Tibial artery (tissue), 4 donors: ENCODE measurements at regions not wholly inside any gene's neighbourhood (a gene's known extent, or its start where the extent isn't known, plus 50 kb on each side); places are given as distances from the start of the nearest gene placed in this dataset.

Source experiments
- DNase-seq, 2 donors: peaks; one replicate each; pipeline ENCODE4 v3.0.0-alpha.2; 2019
- H3K27ac ChIP-seq, 2 donors: fragments of 200-600 bp; sonication (generic) in 1 of 2; 1 replicate in 1 of 2; 2 replicates in 1 of 2; pipeline ENCODE4 v1.5.1; 2018 to 2019; ENCODE audit warnings: mild to moderate bottlenecking in 1 of 2
- H3K27me3 ChIP-seq, 2 donors: fragments of 200-600 bp; sonication (generic) in 1 of 2; one replicate each; pipeline versions ENCODE4 v1.5.1 to v1.6.0; 2016 to 2019
- H3K36me3 ChIP-seq, 3 donors: fragments of 200-600 bp; sonication (generic) in 2 of 3; one replicate each; pipeline ENCODE4 v1.5.1; 2016 to 2019; ENCODE audit warnings: mild to moderate bottlenecking in 2 of 3
- H3K4me1 ChIP-seq, 4 donors: fragments of 200-600 bp; sonication (generic) in 2 of 4; 1 replicate in 3 of 4; 2 replicates in 1 of 4; pipeline ENCODE4 v1.5.1; 2016 to 2019
- H3K4me3 ChIP-seq, 2 donors: fragments of 200-600 bp; sonication (generic) in 1 of 2; 1 replicate in 1 of 2; 2 replicates in 1 of 2; pipeline ENCODE4 v1.5.1; 2018 to 2019; ENCODE audit warnings: mild to moderate bottlenecking in 2 of 2
- H3K9me3 ChIP-seq, 3 donors: fragments of 200-600 bp; sonication (generic) in 1 of 3; one replicate each; pipeline ENCODE4 v1.5.1; 2016 to 2019
- intact Hi-C: fragments of 100-400 bp; cut with DNase I; formaldehyde crosslinking; loops from one replicate; pipeline ENCODE4 v1.15.0; 2023; ENCODE audit warnings: low total_unique reads
- TF ChIP-seq, protein P1 (sequence below), 2 experiments: fragments of 200-600 bp in 1 of 2; fragments of 450-650 bp in 1 of 2; IDR thresholded peaks; one replicate each; pipeline ENCODE4 v1.5.1; 2017 to 2019; ENCODE audit warnings: antibody characterized with exemption in 2 of 2, mild to moderate bottlenecking in 1 of 2, moderate library complexity in 1 of 2

DNA sequence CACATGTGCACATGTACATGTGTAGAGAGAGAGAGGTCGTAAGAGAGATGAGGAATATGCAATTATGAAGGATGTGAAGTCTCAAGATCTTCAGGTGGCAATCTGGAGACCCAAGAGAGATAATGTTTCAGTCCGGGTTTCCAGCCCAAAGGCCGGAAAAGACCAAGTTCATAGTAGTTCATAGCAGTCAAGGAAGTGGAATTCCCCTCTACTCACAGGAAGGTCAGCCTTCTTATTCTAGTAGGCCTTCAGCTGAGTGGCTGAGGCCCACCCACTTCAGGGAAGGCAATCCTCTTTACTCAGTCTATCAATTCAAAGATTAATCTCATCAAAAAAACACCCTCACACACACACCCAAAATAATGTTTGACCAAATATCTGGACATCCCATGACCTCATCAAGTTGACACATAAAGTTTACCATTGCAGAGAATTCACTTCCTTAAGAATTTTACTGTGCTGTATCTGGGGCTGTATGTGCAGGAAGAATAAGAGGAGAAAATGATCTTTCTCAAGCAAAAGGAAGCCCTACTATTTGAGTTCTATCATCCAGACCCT, 114.6 kb downstream of the TNFSF18 start:
- H3K27me3 ChIP-seq = no peaks in the 10 kb centered on the region
- intact Hi-C loops = no loop called here
- TF ChIP-seq, protein P1, sequence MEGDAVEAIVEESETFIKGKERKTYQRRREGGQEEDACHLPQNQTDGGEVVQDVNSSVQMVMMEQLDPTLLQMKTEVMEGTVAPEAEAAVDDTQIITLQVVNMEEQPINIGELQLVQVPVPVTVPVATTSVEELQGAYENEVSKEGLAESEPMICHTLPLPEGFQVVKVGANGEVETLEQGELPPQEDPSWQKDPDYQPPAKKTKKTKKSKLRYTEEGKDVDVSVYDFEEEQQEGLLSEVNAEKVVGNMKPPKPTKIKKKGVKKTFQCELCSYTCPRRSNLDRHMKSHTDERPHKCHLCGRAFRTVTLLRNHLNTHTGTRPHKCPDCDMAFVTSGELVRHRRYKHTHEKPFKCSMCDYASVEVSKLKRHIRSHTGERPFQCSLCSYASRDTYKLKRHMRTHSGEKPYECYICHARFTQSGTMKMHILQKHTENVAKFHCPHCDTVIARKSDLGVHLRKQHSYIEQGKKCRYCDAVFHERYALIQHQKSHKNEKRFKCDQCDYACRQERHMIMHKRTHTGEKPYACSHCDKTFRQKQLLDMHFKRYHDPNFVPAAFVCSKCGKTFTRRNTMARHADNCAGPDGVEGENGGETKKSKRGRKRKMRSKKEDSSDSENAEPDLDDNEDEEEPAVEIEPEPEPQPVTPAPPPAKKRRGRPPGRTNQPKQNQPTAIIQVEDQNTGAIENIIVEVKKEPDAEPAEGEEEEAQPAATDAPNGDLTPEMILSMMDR (IDR thresholded peaks at IDR 0.05) = no peak

DNA sequence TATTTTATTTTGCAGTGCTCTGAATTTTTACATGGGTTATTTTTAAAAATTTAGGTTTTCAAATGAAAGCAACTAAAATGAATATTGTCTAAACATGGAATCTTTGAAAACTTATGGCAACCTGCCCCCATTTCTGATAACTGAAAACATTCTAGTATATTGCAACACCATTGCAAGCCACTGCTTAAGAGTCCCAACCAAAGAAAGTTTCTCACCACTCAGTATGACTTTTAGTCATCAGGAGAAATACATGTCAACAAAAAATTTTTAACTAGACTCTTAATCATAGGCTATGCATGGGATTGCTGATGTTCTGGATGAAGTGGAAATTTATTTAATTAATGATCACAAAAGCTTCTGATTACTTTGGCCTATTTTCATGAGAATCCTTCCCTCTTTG, 112.1 kb downstream of the TNFSF18 start:
- Histone ChIP-seq H3K4me1 (peaks cover 0 to 18% (median 0%) of the 10 kb centered on the region in 4 donors), H3K27ac (no peak overlapping the region), H3K9me3 (no peaks in the 10 kb centered on the region), H3K27me3 (no peaks in the 10 kb centered on the region), H3K36me3 (no peaks in the 10 kb centered on the region), H3K4me3 (no peak overlapping the region)
- intact Hi-C loops = no loop called here
- TF ChIP-seq, protein P1 (IDR thresholded peaks at IDR 0.05) = no peak
- DNase-seq = no peak

More for the DNA sequence above, 114.6 kb downstream of the TNFSF18 start:
- H3K9me3 ChIP-seq = no peaks in the 10 kb centered on the region
- no peaks in the 10 kb centered on the region for H3K36me3 ChIP-seq
- no peak overlapping the region for H3K4me3 ChIP-seq
- no peak for DNase-seq
- H3K4me1 ChIP-seq = peaks cover 0 to 21% (median 0%) of the 10 kb centered on the region in 4 donors
- H3K27ac ChIP-seq = no peak overlapping the region

DNA sequence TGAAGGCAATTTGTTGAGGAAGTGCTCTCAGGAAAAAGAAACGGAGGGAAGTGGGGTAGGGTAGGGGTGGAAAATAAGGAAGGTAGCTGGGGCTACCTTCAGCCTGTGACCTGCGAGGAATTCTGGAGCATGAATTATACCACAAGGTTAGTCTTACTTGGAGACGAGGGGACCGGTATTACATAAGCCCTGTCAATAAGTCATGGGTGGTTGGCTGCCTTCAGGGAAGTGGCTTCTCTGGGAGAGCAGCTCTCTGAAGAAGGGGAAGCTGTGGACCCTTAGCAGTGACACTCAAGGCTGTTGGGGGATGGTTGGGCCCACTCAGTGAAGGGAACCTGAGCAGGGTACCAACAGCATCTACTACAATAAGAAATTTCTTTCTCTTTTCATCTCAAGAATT, 111.3 kb downstream of the TNFSF18 start:
- H3K4me1 ChIP-seq = peaks cover 0 to 10% (median 0%) of the 10 kb centered on the region in 4 donors
- H3K36me3 ChIP-seq = no peaks in the 10 kb centered on the region
- H3K4me3 ChIP-seq = no peak overlapping the region
- no peaks in the 10 kb centered on the region for H3K9me3 ChIP-seq
- no peak for DNase-seq
- H3K27me3 ChIP-seq = no peaks in the 10 kb centered on the region
- H3K27ac ChIP-seq = no peak overlapping the region
- intact Hi-C loops = no loop called here
- TF ChIP-seq, protein P1 (IDR thresholded peaks at IDR 0.05) = no peak

DNA sequence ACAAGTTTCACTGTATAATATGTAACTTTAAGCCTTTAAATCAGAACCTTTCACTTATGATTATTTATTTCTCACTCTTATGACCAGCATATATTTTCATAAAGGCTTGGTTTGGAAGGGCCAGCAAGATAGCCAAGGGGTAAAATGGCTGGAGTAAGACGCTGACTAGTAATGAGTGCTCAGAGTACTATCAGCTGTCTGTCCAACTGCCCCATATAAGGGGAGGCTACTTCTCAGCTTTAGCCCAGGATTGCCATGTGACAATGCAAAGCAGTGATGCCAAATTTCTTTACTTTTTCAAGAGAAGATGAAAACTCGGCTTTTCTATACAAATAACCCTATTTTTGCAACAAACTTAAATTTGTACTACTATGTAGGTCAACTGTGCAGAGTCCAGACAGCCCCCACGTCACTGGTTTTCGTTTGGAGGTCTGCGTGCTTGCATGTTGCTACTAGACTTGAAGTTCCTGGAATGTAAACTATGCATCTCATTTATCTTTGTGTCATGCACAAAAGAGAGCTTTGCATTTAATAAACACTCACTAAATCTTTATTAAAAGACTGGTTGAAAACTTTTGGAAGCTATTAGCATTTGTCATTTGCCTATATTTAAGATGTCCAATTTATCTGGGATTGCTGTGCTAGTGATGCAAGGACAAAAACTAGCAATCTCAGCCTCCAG, 110.4 kb downstream of the TNFSF18 start:
- no peaks in the 10 kb centered on the region for H3K36me3 ChIP-seq
- TF ChIP-seq, protein P1 (IDR thresholded peaks at IDR 0.05) = no peak
- DNase-seq = no peak
- H3K4me3 ChIP-seq = no peak overlapping the region
- H3K27me3 ChIP-seq = no peaks in the 10 kb centered on the region
- H3K27ac ChIP-seq = no peak overlapping the region
- no peaks in the 10 kb centered on the region for H3K9me3 ChIP-seq
- peaks cover 0 to 2% (median 0%) of the 10 kb centered on the region in 4 donors for H3K4me1 ChIP-seq
- intact Hi-C loops = no loop called here

DNA sequence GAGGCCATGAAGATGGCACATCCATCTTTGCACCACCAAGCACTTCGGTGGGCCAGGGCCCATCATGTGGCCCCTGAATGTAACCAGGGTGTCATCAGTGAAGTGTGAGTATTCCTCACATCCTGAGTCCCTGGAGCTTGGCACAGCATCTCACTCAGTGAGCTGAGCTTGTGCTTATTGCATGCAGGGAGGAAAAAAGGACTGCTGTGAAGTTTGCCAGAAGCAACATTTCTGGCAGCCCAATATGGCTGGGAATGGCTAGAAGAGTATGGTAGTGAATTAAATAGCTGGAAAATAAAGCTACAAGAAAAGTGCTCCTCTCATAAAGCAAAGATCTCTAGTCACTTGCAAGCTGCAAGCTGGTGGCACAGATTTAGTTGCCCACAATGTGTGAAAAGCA, 109.3 kb downstream of the TNFSF18 start:
- Histone ChIP-seq H3K9me3 (no peaks in the 10 kb centered on the region), H3K27ac (no peak overlapping the region), H3K36me3 (no peaks in the 10 kb centered on the region), H3K4me3 (no peak overlapping the region), H3K4me1 (no peaks in the 10 kb centered on the region), H3K27me3 (no peaks in the 10 kb centered on the region)
- TF ChIP-seq, protein P1 (IDR thresholded peaks at IDR 0.05) = no peak
- intact Hi-C loops = no loop called here
- no peak for DNase-seq
